A172 (cell line): ENCODE measurements at regions not wholly inside any gene's neighbourhood (a gene's known extent, or its start where the extent isn't known, plus 50 kb on each side); places are given as distances from the start of the nearest gene placed in this dataset.
"Not testable (repeated sequence)": the region's sequence is repeated elsewhere in the genome, so short reads cannot be mapped to it uniquely, and the experiment has no call there.

Experiments
- DNase-seq: peaks from one replicate; pipeline ENCODE4 v3.0.0-alpha.2; 2015; ENCODE audit warnings: low spot score

- no peak for DNase-seq
Observed at GRCh38 chr4:164210377-164210776, 543.6 kb upstream of the SMIM31 start.

- DNase-seq: peak; percentile 30
Observed at GRCh38 chr4:164212134-164212533, 541.8 kb upstream of the SMIM31 start.

- DNase-seq: no peak
Observed at GRCh38 chr4:164212714-164213113, 541.2 kb upstream of the SMIM31 start.

GRCh38 chr4:164215113-164215741 is 538.7 kb upstream of the SMIM31 start:
- DNase-seq: no peak

GRCh38 chr4:164221631-164222030 is 532.3 kb upstream of the SMIM31 start:
- DNase-seq: peak; percentile 60

GRCh38 chr4:164224871-164225270 is 529.1 kb upstream of the SMIM31 start:
- DNase-seq: no peak

- DNase-seq: no peak
Observed at GRCh38 chr4:164229255-164229654, 524.7 kb upstream of the SMIM31 start.

GRCh38 chr4:164239433-164239832 is 514.5 kb upstream of the SMIM31 start:
- no peak for DNase-seq

GRCh38 chr4:164239976-164240375 is 514.0 kb upstream of the SMIM31 start:
- DNase-seq: no peak

- DNase-seq: no peak
Observed at GRCh38 chr4:164251257-164251656, 502.7 kb upstream of the SMIM31 start.

- peak; percentile 32 for DNase-seq
Observed at GRCh38 chr4:164252286-164252685, 501.6 kb upstream of the SMIM31 start.

- no peak for DNase-seq
Observed at GRCh38 chr4:164261831-164262230, 492.1 kb upstream of the SMIM31 start.

GRCh38 chr4:164262508-164262907 is 491.4 kb upstream of the SMIM31 start:
- DNase-seq: not testable (repeated sequence)

- DNase-seq: not testable (repeated sequence)
Observed at GRCh38 chr4:164277414-164277813, 476.5 kb upstream of the SMIM31 start.

- no peak for DNase-seq
Observed at GRCh38 chr4:164287173-164287572, 466.8 kb upstream of the SMIM31 start.

GRCh38 chr4:164288578-164288977 is 465.4 kb upstream of the SMIM31 start:
- DNase-seq: no peak

GRCh38 chr4:164293203-164293602 is 460.7 kb upstream of the SMIM31 start:
- DNase-seq: peak; percentile 6

GRCh38 chr4:164293743-164294142 is 460.2 kb upstream of the SMIM31 start:
- no peak for DNase-seq

GRCh38 chr4:164301430-164301829 is 452.5 kb upstream of the SMIM31 start:
- DNase-seq: no peak

- DNase-seq: no peak
Observed at GRCh38 chr4:164304101-164304639, 449.8 kb upstream of the SMIM31 start.

GRCh38 chr4:164304861-164305260 is 449.1 kb upstream of the SMIM31 start:
- peak; percentile 23 for DNase-seq

- no peak for DNase-seq
Observed at GRCh38 chr4:164307262-164307661, 446.7 kb upstream of the SMIM31 start.

GRCh38 chr4:164312671-164313070 is 441.3 kb upstream of the SMIM31 start:
- DNase-seq: no peak

- no peak for DNase-seq
Observed at GRCh38 chr4:164313853-164314252, 440.1 kb upstream of the SMIM31 start.
